ENCODE measurements at regions not wholly inside any gene's neighbourhood (a gene's known extent, or its start where the extent isn't known, plus 50 kb on each side); places are given as distances from the start of the nearest gene placed in this dataset.
"Not testable (repeated sequence)": the region's sequence is repeated elsewhere in the genome, so short reads cannot be mapped to it uniquely, and the experiment has no call there.

- Histone ChIP-seq H3K4me3 (ENCODE audit: insufficient read length, low read depth) (no peak overlapping the region), H3K4me1 (ENCODE audit: insufficient read depth, insufficient read length) (peaks cover 28% of the 10 kb centered on the region), H3K9me3 (ENCODE audit: insufficient read depth, low read length) (no peaks in the 10 kb centered on the region), H3K9ac (ENCODE audit: insufficient read length, low read depth) (peak overlapping the region; percentile 69), H3K27me3 (ENCODE audit: insufficient read depth, insufficient read length) (no peaks in the 10 kb centered on the region), H3K36me3 (ENCODE audit: insufficient read depth, insufficient read length, low read length) (no peaks in the 10 kb centered on the region)
- no peak for TF ChIP-seq ZNF274 (IDR thresholded peaks at IDR 0.05; ENCODE audit: low read depth, low read length)
- no peak for TF ChIP-seq SUZ12 (IDR thresholded peaks at IDR 0.05; ENCODE audit: extremely low read depth, insufficient read depth, insufficient read length)
- no peak for DNase-seq (ENCODE audit: low read depth, low spot score)
Measured at GRCh38 chr11:45411228-45411946, 125.2 kb upstream of the SYT13 start.

GRCh38 chr11:45410391-45411227, 124.5 kb upstream of the SYT13 start:
- Histone ChIP-seq H3K4me3 (ENCODE audit: insufficient read length, low read depth) (no peak overlapping the region), H3K27me3 (ENCODE audit: insufficient read depth, insufficient read length) (no peaks in the 10 kb centered on the region)
- TF ChIP-seq YY1 (IDR thresholded peaks at IDR 0.05; ENCODE audit: insufficient read depth, insufficient read length) = no peak

GRCh38 chr11:45409587-45409986, 123.4 kb upstream of the SYT13 start:
- no peak overlapping the region for H3K9ac ChIP-seq (ENCODE audit: insufficient read length, low read depth)
- no peak for DNase-seq (ENCODE audit: low read depth, low spot score)
- H3K9me3 ChIP-seq (ENCODE audit: insufficient read depth, low read length) = no peaks in the 10 kb centered on the region
- no peak for TF ChIP-seq ZNF274 (IDR thresholded peaks at IDR 0.05; ENCODE audit: low read depth, low read length)
- no peak for TF ChIP-seq YY1 (IDR thresholded peaks at IDR 0.05; ENCODE audit: insufficient read depth, insufficient read length)
- H3K36me3 ChIP-seq (ENCODE audit: insufficient read depth, insufficient read length, low read length) = no peaks in the 10 kb centered on the region
- H3K4me1 ChIP-seq (ENCODE audit: insufficient read depth, insufficient read length) = peaks cover 31% of the 10 kb centered on the region
- no peak overlapping the region for H3K4me3 ChIP-seq (ENCODE audit: insufficient read length, low read depth)
- H3K27me3 ChIP-seq (ENCODE audit: insufficient read depth, insufficient read length) = no peaks in the 10 kb centered on the region

More at GRCh38 chr11:45410391-45411227, 124.5 kb upstream of the SYT13 start:
- Histone ChIP-seq H3K9ac (ENCODE audit: insufficient read length, low read depth) (peak overlapping the region; percentile 69), H3K9me3 (ENCODE audit: insufficient read depth, low read length) (no peaks in the 10 kb centered on the region), H3K36me3 (ENCODE audit: insufficient read depth, insufficient read length, low read length) (no peaks in the 10 kb centered on the region), H3K4me1 (ENCODE audit: insufficient read depth, insufficient read length) (peaks cover 31% of the 10 kb centered on the region)
- no peak for DNase-seq (ENCODE audit: low read depth, low spot score)

- no peaks in the 10 kb centered on the region for H3K36me3 ChIP-seq (ENCODE audit: insufficient read depth, insufficient read length, low read length)
- no peaks in the 10 kb centered on the region for H3K27me3 ChIP-seq (ENCODE audit: insufficient read depth, insufficient read length)
- no peak overlapping the region for H3K4me3 ChIP-seq (ENCODE audit: insufficient read length, low read depth)
- TF ChIP-seq YY1 (IDR thresholded peaks at IDR 0.05; ENCODE audit: insufficient read depth, insufficient read length) (no peak), SUZ12 (IDR thresholded peaks at IDR 0.05; ENCODE audit: extremely low read depth, insufficient read depth, insufficient read length) (no peak), ZNF274 (IDR thresholded peaks at IDR 0.05; ENCODE audit: low read depth, low read length) (no peak)
- peaks cover 27% of the 10 kb centered on the region for H3K4me1 ChIP-seq (ENCODE audit: insufficient read depth, insufficient read length)
- H3K9me3 ChIP-seq (ENCODE audit: insufficient read depth, low read length) = no peaks in the 10 kb centered on the region
- no peak overlapping the region for H3K9ac ChIP-seq (ENCODE audit: insufficient read length, low read depth)
- no peak for DNase-seq (ENCODE audit: low read depth, low spot score)
Measured at GRCh38 chr11:45407226-45407625, 121.1 kb upstream of the SYT13 start.

- no peaks in the 10 kb centered on the region for H3K9me3 ChIP-seq (ENCODE audit: insufficient read depth, low read length)
- DNase-seq (ENCODE audit: low read depth, low spot score) = no peak
Measured at GRCh38 chr11:45405916-45406670, 120.0 kb upstream of the SYT13 start.

GRCh38 chr11:45403521-45403920, 117.4 kb upstream of the SYT13 start:
- H3K27me3 ChIP-seq (ENCODE audit: insufficient read depth, insufficient read length); DNase-seq (ENCODE audit: low read depth, low spot score): not testable (repeated sequence)

More at GRCh38 chr11:45405916-45406670, 120.0 kb upstream of the SYT13 start:
- TF ChIP-seq ZNF274 (IDR thresholded peaks at IDR 0.05; ENCODE audit: low read depth, low read length) (no peak), SUZ12 (IDR thresholded peaks at IDR 0.05; ENCODE audit: extremely low read depth, insufficient read depth, insufficient read length) (no peak), YY1 (IDR thresholded peaks at IDR 0.05; ENCODE audit: insufficient read depth, insufficient read length) (no peak)
- Histone ChIP-seq H3K9ac (ENCODE audit: insufficient read length, low read depth) (no peak overlapping the region), H3K4me3 (ENCODE audit: insufficient read length, low read depth) (no peak overlapping the region), H3K27me3 (ENCODE audit: insufficient read depth, insufficient read length) (no peaks in the 10 kb centered on the region), H3K36me3 (ENCODE audit: insufficient read depth, insufficient read length, low read length) (no peaks in the 10 kb centered on the region), H3K4me1 (ENCODE audit: insufficient read depth, insufficient read length) (peaks cover 23% of the 10 kb centered on the region)

GRCh38 chr11:45402049-45402630, 116.0 kb upstream of the SYT13 start:
- Histone ChIP-seq H3K9ac (ENCODE audit: insufficient read length, low read depth) (no peak overlapping the region), H3K36me3 (ENCODE audit: insufficient read depth, insufficient read length, low read length) (no peaks in the 10 kb centered on the region), H3K9me3 (ENCODE audit: insufficient read depth, low read length) (no peaks in the 10 kb centered on the region), H3K27me3 (ENCODE audit: insufficient read depth, insufficient read length) (no peaks in the 10 kb centered on the region), H3K4me3 (ENCODE audit: insufficient read length, low read depth) (no peak overlapping the region), H3K4me1 (ENCODE audit: insufficient read depth, insufficient read length) (peaks cover 5% of the 10 kb centered on the region)
- TF ChIP-seq SUZ12 (IDR thresholded peaks at IDR 0.05; ENCODE audit: extremely low read depth, insufficient read depth, insufficient read length) (no peak), ZNF274 (IDR thresholded peaks at IDR 0.05; ENCODE audit: low read depth, low read length) (no peak), YY1 (IDR thresholded peaks at IDR 0.05; ENCODE audit: insufficient read depth, insufficient read length) (no peak)
- DNase-seq (ENCODE audit: low read depth, low spot score) = no peak

More at GRCh38 chr11:45403521-45403920, 117.4 kb upstream of the SYT13 start:
- H3K9ac ChIP-seq (ENCODE audit: insufficient read length, low read depth); H3K9me3 ChIP-seq (ENCODE audit: insufficient read depth, low read length); H3K36me3 ChIP-seq (ENCODE audit: insufficient read depth, insufficient read length, low read length); H3K4me3 ChIP-seq (ENCODE audit: insufficient read length, low read depth): not testable (repeated sequence)
- peaks cover 13% of the 10 kb centered on the region for H3K4me1 ChIP-seq (ENCODE audit: insufficient read depth, insufficient read length)

Measured in NT2/D1 (cell line).